WTC11 (cell line): ENCODE measurements at regions not wholly inside any gene's neighbourhood (a gene's known extent, or its start where the extent isn't known, plus 50 kb on each side); places are given as distances from the start of the nearest gene placed in this dataset.

Experiments
- ATAC-seq: fragments of 200-7000 bp; cut with Tn5 transposase; 2 replicates; pipeline ENCODE4 v1.10.0; 2021; ENCODE audit warnings: mild to moderate bottlenecking, moderate library complexity
- CTCF ChIA-PET: fragments of 300-600 bp; sonication (Branson Sonifier 250); formaldehyde crosslinking; loops from one replicate; lab custom pipeline; 2021; ENCODE audit warnings: antibody characterized with exemption; lab: Charles Lee
- POLR2A ChIA-PET: fragments of 350-600 bp; sonication (Branson Sonifier 250); formaldehyde crosslinking; loops from one replicate; lab custom pipeline; 2021; ENCODE audit warnings: antibody characterized with exemption; lab: Charles Lee
- DNase-seq: peaks from one replicate; pipeline ENCODE4 v3.0.0; 2021; ENCODE audit warnings: low spot score
- H3K27ac Mint-ChIP-seq: 2 replicates; pipeline ENCODE4 v1.8.0; 2021; ENCODE audit warnings: mixed read lengths
- H3K27me3 Mint-ChIP-seq: 2 replicates; pipeline ENCODE4 v1.8.0; 2021; ENCODE audit warnings: low read depth, mild to moderate bottlenecking, moderate library complexity, mixed read lengths
- H3K36me3 Mint-ChIP-seq: 2 replicates; pipeline ENCODE4 v1.8.0; 2021; ENCODE audit warnings: mixed read lengths
- H3K4me1 Mint-ChIP-seq: 2 replicates; pipeline ENCODE4 v1.8.0; 2022; ENCODE audit warnings: mixed read lengths
- H3K4me3 Mint-ChIP-seq: 2 replicates; pipeline ENCODE4 v1.8.0; 2021; ENCODE audit warnings: mild to moderate bottlenecking, moderate library complexity, mixed read lengths
- H3K9me3 Mint-ChIP-seq: 2 replicates; pipeline ENCODE4 v1.8.0; 2021; ENCODE audit warnings: mixed read lengths
- FOXP1 ChIP-seq: sonication (generic); formaldehyde crosslinking; IDR thresholded peaks from 2 replicates; pipeline ENCODE4 v1.8.0; 2022; ENCODE audit warnings: missing genetic modification reagents, mild to moderate bottlenecking, moderate library complexity, borderline replicate concordance
- GABPB1 ChIP-seq: sonication (generic); formaldehyde crosslinking; IDR thresholded peaks from 2 replicates; pipeline ENCODE4 v1.8.1; 2023; ENCODE audit warnings: mild to moderate bottlenecking, missing genetic modification reagents
- GTF2I ChIP-seq: fragments of 250-450 bp; sonication (Bioruptor Pico); conservative IDR thresholded peaks from 2 replicates; pipeline ENCODE4 v1.4.0; 2021; ENCODE audit warnings: mild to moderate bottlenecking
- JUN ChIP-seq: sonication (generic); formaldehyde crosslinking; IDR thresholded peaks from 2 replicates; pipeline ENCODE4 v1.8.0; 2023; ENCODE audit warnings: mild to moderate bottlenecking, missing genetic modification reagents
- SOX15 ChIP-seq: fragments of 250-450 bp; sonication (Bioruptor Pico); IDR thresholded peaks from 2 replicates; pipeline ENCODE4 v1.9.0; 2021; ENCODE audit warnings: mild to moderate bottlenecking
- ZNF219 ChIP-seq: sonication (generic); formaldehyde crosslinking; IDR thresholded peaks from 2 replicates; pipeline ENCODE4 v1.8.0; 2023; ENCODE audit warnings: missing genetic modification reagents, mild to moderate bottlenecking, borderline replicate concordance
- ZNF232 ChIP-seq: sonication (generic); formaldehyde crosslinking; IDR thresholded peaks from 2 replicates; pipeline ENCODE4 v1.8.0; 2022; ENCODE audit warnings: mild to moderate bottlenecking, missing genetic modification reagents
- ZNF416 ChIP-seq: fragments of 250-450 bp; sonication (Bioruptor Pico); IDR thresholded peaks from 2 replicates; pipeline ENCODE4 v1.9.0; 2021; ENCODE audit warnings: mild to moderate bottlenecking, inconsistent platforms
- TF ChIP-seq, protein P1 (sequence below): sonication (generic); formaldehyde crosslinking; IDR thresholded peaks from 2 replicates; pipeline ENCODE4 v1.8.0; 2022; ENCODE audit warnings: mild to moderate bottlenecking, missing genetic modification reagents
- TF ChIP-seq, protein P2 (sequence below): sonication (generic); formaldehyde crosslinking; IDR thresholded peaks from 2 replicates; pipeline ENCODE4 v1.8.1; 2022; ENCODE audit warnings: missing genetic modification reagents, borderline replicate concordance
- TF ChIP-seq, protein P3 (sequence below): sonication (generic); formaldehyde crosslinking; IDR thresholded peaks from 2 replicates; pipeline ENCODE4 v1.8.0; 2022; ENCODE audit warnings: mild to moderate bottlenecking, missing genetic modification reagents
- TF ChIP-seq, protein P4 (sequence below): sonication (generic); formaldehyde crosslinking; IDR thresholded peaks from 2 replicates; pipeline ENCODE4 v1.8.0; 2023; ENCODE audit warnings: mild to moderate bottlenecking, missing genetic modification reagents
- TF ChIP-seq, protein P5 (sequence below): sonication (generic); formaldehyde crosslinking; IDR thresholded peaks from 2 replicates; pipeline ENCODE4 v1.8.1; 2022; ENCODE audit warnings: mild to moderate bottlenecking, moderate library complexity, missing genetic modification reagents
- TF ChIP-seq, protein P6 (sequence below): sonication (generic); formaldehyde crosslinking; IDR thresholded peaks from 2 replicates; pipeline ENCODE4 v1.8.0; 2022; ENCODE audit warnings: mild to moderate bottlenecking, missing genetic modification reagents
- TF ChIP-seq, protein P7 (sequence below): fragments of 200-600 bp; IDR thresholded peaks from 2 replicates; pipeline ENCODE4 v1.8.0; 2022; ENCODE audit warnings: antibody characterized with exemption
- TF ChIP-seq, protein P8 (sequence below): sonication (generic); formaldehyde crosslinking; IDR thresholded peaks from 2 replicates; pipeline ENCODE4 v1.8.1; 2023; ENCODE audit warnings: mild to moderate bottlenecking, missing genetic modification reagents, moderate library complexity

DNA sequence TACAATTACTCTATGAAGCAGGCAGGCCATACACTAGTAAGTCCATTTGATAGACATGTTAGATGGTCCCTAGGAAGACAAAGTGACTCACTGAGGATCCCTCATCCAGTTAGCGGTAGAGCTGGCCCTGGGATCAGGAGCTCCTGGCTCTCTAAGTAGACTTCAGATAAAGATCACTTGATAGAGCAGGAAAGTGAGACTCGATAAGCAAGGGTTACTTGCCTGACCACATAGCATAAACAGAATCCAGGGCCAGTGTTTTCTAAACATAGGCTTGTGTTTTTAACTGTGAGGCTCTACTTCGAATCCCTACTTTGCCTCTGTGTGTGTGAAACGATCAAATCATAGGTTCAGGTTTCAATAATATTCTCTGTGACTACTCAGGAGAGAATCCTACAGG, 355.2 kb upstream of the TRIB2 start:
- Mint-ChIP-seq H3K27me3 (no peaks in the 10 kb centered on the region), H3K4me3 (no peak overlapping the region), H3K9me3 (peaks cover 10% of the 10 kb centered on the region), H3K27ac (no peak overlapping the region), H3K4me1 (no peaks in the 10 kb centered on the region), H3K36me3 (0 out of 2 replicates have a peak, but pooled peaks cover 4% of the 10 kb centered on the region)
- POLR2A ChIA-PET = no interaction called here
- DNase-seq = no peak
- CTCF ChIA-PET = no interaction called here
- TF ChIP-seq FOXP1 (CRISPR knock-in tag) = no peak
- no peak for TF ChIP-seq SOX15 (CRISPR knock-in tag)
- TF ChIP-seq, protein P1, sequence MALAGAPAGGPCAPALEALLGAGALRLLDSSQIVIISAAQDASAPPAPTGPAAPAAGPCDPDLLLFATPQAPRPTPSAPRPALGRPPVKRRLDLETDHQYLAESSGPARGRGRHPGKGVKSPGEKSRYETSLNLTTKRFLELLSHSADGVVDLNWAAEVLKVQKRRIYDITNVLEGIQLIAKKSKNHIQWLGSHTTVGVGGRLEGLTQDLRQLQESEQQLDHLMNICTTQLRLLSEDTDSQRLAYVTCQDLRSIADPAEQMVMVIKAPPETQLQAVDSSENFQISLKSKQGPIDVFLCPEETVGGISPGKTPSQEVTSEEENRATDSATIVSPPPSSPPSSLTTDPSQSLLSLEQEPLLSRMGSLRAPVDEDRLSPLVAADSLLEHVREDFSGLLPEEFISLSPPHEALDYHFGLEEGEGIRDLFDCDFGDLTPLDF (CRISPR knock-in tag) = no peak
- TF ChIP-seq, protein P2, sequence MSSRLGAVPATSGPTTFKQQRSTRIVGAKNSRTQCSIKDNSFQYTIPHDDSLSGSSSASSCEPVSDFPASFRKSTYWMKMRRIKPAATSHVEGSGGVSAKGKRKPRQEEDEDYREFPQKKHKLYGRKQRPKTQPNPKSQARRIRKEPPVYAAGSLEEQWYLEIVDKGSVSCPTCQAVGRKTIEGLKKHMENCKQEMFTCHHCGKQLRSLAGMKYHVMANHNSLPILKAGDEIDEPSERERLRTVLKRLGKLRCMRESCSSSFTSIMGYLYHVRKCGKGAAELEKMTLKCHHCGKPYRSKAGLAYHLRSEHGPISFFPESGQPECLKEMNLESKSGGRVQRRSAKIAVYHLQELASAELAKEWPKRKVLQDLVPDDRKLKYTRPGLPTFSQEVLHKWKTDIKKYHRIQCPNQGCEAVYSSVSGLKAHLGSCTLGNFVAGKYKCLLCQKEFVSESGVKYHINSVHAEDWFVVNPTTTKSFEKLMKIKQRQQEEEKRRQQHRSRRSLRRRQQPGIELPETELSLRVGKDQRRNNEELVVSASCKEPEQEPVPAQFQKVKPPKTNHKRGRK (CRISPR knock-in tag) = no peak
- no peak for TF ChIP-seq JUN (CRISPR knock-in tag)
- TF ChIP-seq, protein P3, sequence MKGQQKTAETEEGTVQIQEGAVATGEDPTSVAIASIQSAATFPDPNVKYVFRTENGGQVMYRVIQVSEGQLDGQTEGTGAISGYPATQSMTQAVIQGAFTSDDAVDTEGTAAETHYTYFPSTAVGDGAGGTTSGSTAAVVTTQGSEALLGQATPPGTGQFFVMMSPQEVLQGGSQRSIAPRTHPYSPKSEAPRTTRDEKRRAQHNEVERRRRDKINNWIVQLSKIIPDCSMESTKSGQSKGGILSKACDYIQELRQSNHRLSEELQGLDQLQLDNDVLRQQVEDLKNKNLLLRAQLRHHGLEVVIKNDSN (CRISPR knock-in tag) = no peak
- no peak for TF ChIP-seq GTF2I (CRISPR knock-in tag)
- ATAC-seq = no peak

DNA sequence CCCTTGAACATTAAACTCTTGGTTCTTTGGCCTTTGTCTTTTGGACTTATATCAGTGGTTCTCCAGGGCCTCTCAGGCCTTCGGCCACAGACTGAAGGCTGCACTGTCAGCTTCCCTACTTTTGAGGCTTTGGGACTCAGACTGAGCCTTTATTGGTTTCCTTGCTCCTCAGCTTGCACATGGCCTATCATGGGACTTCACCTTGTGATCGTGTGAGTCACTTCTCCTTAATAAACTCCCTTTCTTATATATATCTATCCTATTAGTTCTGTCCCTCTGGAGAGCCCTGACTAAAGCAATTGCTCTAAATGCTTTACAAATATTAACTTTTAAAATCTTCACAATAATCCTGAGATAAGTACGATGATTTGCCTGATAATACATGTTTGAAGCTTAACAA, 353.6 kb upstream of the TRIB2 start:
- H3K4me3 Mint-ChIP-seq = no peak overlapping the region
- no peak for TF ChIP-seq ZNF232 (CRISPR knock-in tag)
- TF ChIP-seq, protein P4, sequence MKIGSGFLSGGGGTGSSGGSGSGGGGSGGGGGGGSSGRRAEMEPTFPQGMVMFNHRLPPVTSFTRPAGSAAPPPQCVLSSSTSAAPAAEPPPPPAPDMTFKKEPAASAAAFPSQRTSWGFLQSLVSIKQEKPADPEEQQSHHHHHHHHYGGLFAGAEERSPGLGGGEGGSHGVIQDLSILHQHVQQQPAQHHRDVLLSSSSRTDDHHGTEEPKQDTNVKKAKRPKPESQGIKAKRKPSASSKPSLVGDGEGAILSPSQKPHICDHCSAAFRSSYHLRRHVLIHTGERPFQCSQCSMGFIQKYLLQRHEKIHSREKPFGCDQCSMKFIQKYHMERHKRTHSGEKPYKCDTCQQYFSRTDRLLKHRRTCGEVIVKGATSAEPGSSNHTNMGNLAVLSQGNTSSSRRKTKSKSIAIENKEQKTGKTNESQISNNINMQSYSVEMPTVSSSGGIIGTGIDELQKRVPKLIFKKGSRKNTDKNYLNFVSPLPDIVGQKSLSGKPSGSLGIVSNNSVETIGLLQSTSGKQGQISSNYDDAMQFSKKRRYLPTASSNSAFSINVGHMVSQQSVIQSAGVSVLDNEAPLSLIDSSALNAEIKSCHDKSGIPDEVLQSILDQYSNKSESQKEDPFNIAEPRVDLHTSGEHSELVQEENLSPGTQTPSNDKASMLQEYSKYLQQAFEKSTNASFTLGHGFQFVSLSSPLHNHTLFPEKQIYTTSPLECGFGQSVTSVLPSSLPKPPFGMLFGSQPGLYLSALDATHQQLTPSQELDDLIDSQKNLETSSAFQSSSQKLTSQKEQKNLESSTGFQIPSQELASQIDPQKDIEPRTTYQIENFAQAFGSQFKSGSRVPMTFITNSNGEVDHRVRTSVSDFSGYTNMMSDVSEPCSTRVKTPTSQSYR = no peak
- TF ChIP-seq ZNF219 (CRISPR knock-in tag) = no peak
- TF ChIP-seq, protein P5, sequence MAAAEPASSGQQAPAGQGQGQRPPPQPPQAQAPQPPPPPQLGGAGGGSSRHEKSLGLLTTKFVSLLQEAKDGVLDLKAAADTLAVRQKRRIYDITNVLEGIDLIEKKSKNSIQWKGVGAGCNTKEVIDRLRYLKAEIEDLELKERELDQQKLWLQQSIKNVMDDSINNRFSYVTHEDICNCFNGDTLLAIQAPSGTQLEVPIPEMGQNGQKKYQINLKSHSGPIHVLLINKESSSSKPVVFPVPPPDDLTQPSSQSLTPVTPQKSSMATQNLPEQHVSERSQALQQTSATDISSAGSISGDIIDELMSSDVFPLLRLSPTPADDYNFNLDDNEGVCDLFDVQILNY (CRISPR knock-in tag) = no peak
- TF ChIP-seq, protein P6, sequence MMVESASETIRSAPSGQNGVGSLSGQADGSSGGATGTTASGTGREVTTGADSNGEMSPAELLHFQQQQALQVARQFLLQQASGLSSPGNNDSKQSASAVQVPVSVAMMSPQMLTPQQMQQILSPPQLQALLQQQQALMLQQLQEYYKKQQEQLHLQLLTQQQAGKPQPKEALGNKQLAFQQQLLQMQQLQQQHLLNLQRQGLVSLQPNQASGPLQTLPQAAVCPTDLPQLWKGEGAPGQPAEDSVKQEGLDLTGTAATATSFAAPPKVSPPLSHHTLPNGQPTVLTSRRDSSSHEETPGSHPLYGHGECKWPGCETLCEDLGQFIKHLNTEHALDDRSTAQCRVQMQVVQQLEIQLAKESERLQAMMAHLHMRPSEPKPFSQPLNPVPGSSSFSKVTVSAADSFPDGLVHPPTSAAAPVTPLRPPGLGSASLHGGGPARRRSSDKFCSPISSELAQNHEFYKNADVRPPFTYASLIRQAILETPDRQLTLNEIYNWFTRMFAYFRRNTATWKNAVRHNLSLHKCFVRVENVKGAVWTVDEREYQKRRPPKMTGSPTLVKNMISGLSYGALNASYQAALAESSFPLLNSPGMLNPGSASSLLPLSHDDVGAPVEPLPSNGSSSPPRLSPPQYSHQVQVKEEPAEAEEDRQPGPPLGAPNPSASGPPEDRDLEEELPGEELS (CRISPR knock-in tag) = no peak
- TF ChIP-seq, protein P7, sequence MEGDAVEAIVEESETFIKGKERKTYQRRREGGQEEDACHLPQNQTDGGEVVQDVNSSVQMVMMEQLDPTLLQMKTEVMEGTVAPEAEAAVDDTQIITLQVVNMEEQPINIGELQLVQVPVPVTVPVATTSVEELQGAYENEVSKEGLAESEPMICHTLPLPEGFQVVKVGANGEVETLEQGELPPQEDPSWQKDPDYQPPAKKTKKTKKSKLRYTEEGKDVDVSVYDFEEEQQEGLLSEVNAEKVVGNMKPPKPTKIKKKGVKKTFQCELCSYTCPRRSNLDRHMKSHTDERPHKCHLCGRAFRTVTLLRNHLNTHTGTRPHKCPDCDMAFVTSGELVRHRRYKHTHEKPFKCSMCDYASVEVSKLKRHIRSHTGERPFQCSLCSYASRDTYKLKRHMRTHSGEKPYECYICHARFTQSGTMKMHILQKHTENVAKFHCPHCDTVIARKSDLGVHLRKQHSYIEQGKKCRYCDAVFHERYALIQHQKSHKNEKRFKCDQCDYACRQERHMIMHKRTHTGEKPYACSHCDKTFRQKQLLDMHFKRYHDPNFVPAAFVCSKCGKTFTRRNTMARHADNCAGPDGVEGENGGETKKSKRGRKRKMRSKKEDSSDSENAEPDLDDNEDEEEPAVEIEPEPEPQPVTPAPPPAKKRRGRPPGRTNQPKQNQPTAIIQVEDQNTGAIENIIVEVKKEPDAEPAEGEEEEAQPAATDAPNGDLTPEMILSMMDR = no peak
- TF ChIP-seq GABPB1 (CRISPR knock-in tag) = no peak
- no peak for TF ChIP-seq ZNF416 (CRISPR knock-in tag)
- TF ChIP-seq, protein P8, sequence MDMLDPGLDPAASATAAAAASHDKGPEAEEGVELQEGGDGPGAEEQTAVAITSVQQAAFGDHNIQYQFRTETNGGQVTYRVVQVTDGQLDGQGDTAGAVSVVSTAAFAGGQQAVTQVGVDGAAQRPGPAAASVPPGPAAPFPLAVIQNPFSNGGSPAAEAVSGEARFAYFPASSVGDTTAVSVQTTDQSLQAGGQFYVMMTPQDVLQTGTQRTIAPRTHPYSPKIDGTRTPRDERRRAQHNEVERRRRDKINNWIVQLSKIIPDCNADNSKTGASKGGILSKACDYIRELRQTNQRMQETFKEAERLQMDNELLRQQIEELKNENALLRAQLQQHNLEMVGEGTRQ (CRISPR knock-in tag) = no peak
- ATAC-seq (no peak), DNase-seq (no peak)
- ChIA-PET CTCF (no interaction called here), POLR2A (no interaction called here)
- no peaks in the 10 kb centered on the region for H3K27me3 Mint-ChIP-seq
- H3K4me1 Mint-ChIP-seq = no peaks in the 10 kb centered on the region
- H3K27ac Mint-ChIP-seq = no peak overlapping the region
- H3K9me3 Mint-ChIP-seq = peaks cover 18% of the 10 kb centered on the region
- 0 out of 2 replicates have a peak, but pooled peaks cover 4% of the 10 kb centered on the region for H3K36me3 Mint-ChIP-seq
